ENCODE measurements at regions not wholly inside any gene's neighbourhood (a gene's known extent, or its start where the extent isn't known, plus 50 kb on each side); places are given as distances from the start of the nearest gene placed in this dataset.

DNA sequence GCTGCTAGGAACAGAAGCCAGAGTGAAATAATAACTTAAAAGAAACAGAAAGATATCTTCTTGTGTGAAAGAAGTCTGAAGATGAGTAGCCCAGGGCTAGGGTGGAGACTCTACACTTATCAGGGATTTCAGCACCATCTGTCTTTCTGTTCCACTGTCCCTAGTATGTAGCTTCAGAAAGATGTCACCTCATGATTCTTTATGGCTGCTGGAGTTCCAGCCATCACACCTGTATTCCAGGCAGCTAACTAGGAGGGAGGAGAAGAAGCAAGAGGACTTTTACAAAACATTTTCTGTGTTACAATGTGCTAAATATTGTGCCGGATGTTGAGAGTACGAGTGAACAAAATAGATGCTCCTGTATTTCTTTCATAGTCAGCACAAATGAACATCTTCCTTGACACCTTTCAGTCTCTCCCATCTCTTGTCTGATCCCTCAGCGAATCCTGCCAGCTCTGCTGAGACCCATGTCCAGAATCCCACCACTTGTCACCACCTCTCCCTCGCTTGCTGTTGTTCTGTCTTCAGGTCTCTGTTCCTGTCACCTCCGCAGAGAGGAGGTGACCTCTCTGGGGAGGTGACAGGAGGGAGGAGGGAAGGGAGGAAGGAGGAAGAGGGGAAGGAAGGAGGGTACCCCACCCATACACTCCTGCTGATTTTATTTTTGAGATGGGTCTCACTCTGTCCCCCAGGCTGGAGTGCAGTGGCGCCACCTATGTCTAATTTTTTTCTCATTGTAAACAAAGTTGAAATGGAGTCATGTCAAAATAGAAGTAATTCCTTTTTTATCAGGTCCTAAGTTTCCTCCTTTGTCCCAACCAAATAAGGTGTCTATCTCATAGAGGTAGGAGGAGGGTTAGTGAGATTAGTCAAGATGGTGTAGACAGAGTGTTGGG lies 188.9 kb downstream of the TFAP2C start:
- intact Hi-C loops (cut with DNase I, micrococcal nuclease): no loop called here
- ATAC-seq (no peak), DNase-seq (no peak)

DNA sequence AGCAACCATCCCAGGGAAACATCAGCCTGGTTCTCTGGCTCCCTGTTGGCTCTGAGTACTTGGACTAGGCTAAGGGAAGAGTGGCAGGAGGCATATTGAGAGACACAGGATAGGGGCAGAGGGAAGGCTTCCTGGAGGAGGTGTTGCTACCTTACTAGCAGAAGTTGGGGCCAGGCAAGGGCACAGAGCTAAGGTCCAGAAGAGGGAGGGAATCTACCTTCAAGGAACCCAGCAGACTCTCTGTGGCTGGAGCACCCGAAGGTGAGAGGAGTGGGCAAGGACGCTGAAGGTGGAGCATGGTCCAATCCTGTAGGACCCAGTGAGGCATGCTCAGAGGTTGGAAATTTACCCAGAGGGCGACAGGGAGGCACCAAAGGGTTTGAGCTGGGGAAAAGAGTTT lies 191.9 kb downstream of the TFAP2C start:
- intact Hi-C loops (cut with DNase I, micrococcal nuclease): no loop called here
- no peak for DNase-seq

DNA sequence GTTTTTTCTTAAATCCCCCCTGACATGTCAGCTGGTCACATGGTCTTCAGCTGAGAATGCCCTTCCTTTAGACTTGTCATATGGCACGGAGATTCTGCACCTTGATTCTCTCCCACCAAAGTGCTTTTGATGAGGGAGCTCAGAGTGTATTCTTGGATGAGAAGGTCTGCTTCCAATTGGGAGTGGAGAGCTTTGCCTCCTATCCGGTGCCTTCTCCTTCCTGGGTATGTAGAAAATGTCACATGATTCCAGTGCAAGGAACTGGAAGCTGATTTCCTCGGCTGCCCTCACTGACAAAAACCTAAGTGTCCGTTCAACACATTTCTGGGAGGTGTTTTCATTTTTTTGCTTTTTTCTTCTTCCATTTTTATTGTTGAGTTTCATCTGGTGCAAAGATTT lies 197.2 kb downstream of the TFAP2C start:
- DNase-seq: no peak
- intact Hi-C loops (cut with DNase I, micrococcal nuclease): no loop called here
- no peak for ATAC-seq

More for the DNA sequence above, 191.9 kb downstream of the TFAP2C start:
- ATAC-seq: no peak

DNA sequence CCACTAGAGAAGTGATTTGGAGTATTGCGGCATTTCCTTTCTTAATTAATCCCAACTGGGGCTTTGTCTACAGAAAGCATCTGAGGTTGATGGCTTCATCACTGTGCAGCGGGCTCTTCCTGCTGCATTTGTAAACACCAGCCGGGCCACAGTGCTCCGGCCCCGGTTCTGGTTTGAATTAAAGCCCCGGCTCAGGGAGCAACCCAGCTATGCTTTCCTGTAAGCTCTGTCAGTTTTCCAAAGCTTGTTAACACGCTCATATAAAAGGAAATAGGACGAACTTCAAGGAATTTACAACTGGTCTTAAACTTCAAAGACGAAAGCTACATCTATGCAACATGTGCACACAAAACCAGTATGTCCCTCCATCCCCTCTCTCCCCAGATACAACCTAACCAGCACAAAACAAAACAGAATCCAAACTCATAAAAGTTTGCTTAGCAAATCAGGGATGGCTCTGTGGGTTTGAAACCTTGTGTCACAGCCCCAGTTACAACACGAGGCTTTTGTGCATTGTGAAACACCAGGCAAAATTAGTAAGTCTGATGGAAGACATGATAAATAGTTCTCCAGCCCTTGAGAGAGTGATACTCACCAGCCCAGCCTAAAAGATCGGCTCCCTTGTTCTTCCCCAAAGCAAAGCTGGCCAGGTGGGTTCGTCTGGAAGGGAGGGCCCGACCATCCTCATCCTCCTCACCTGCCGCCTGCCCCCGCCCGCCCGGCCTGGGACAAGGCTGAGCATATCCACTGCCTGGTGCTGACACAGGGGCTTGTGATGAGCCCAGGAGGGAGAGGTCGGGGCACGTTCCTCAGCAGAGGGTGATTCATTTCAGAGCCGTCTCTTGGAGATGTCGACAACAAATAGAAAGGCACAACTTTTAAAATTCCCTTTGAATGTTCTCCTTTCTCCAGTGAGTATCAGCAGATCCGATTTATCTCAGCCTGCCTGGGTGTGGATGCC lies 197.9 kb downstream of the TFAP2C start:
- DNase-seq (no peak), ATAC-seq (no peak)
- intact Hi-C loops (cut with DNase I, micrococcal nuclease): no loop called here

DNA sequence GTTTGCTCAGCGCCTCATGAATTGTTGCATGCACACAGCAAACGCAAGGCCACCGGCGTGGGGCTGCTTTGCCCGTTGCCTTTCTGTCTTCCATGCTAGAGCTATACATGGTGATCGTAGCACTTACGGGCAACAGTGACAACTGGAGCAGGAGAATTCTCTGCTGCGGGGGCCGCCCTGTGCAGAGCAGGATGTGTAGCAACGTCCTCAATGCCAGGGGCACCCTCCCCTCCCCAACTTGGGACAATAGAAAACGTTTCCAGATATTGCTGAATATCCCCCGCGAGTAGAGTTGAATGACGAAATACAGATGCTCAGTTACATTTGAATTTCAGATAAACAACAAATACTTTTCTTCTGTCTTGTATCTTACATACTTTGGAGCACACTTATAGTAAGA lies 198.7 kb downstream of the TFAP2C start:
- DNase-seq (no peak), ATAC-seq (no peak)
- intact Hi-C loops (cut with DNase I, micrococcal nuclease): no loop called here

DNA sequence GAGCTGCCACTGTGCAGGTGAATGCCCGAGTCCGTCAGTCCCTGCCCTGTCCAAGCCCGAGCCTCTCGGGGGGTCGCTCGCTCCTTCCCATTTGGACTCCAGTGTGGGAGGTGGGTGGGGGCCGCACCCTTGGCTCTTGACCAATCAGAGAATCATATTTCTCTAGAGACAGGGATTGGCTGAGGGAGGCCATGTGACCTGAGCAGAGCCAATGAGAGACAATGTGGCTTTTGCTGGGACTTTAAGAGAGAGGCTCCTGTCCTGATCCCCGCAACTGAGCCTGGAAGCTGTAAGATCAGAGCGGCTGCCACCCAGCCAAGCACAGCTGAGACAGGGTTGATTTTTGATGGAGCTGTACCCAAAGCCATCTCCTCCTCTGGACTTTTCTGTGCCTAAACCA lies 199.3 kb downstream of the TFAP2C start:
- DNase-seq (no peak), ATAC-seq (no peak)
- intact Hi-C loops (cut with DNase I, micrococcal nuclease): no loop called here

DNA sequence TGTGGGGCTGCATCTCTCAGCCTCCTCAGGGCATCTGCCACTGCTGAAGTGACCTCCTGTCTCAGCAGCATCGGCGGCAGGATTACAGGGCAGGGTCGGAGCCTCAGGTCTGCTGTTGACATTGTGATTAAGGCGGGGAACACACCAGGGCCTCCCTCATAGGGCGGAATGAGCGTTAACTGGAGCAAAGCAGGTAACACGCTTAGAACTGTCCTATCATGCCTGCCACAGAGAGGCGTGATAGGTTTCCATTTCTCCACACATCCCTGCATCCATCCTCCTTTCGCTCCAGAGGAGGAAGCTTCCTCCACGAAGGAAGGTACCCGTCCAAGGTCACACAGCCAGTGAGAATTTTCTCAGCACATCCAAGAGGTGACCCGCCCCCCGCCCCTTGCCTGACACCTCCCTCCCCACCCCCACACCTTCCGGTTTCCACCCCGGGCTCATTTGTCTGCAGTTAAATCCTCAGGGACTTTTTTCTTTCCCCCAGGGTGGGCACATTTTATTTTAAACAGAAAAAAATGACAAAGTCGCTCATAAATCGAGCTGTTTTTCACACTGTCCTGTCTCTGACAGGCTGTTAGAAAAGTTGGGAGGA lies 200.8 kb downstream of the TFAP2C start:
- DNase-seq (no peak), ATAC-seq (no peak)
- intact Hi-C loops (cut with DNase I, micrococcal nuclease): no loop called here

DNA sequence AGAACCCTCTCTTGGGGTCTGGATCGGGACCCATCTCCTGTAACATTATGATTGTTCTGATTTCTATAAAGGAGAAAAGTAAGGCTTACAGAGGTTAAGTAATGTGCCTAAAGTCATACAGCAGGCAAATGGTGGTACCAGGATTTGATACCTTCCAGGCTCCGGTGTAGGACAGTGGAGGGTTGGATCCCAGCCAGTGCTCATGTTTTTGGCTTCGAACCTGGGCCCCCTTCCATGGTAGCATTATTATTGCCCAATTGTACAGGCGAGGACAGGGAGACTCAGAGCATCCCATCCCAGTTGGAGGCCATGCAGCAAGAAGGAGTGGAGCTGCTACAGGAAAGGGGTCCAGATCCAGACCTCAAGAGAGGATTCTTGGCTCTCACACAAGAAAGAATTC lies 202.7 kb downstream of the TFAP2C start:
- DNase-seq (no peak), ATAC-seq (no peak)
- intact Hi-C loops (cut with DNase I, micrococcal nuclease): no loop called here

DNA sequence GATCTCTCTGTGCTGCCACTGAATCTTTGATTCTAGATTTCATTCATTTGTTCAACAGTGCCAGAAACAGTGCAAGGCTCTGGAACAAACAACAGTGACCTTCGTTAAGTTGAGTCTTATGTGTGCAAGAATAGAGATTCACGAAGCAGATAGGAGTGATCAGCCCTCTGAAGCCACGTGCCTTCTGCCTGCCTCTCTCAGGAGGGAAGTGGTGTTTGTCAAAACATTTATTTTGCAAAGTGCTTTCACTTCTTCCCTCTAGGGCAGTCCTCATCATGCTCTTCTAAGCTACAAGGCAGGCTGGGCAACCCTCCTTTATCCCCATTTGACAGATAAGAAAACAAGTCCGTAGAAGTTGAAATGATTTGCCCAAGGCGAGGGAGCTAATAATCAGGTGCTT lies 204.3 kb downstream of the TFAP2C start:
- intact Hi-C loops (cut with DNase I, micrococcal nuclease): no loop called here
- no peak for ATAC-seq
- DNase-seq: no peak

DNA sequence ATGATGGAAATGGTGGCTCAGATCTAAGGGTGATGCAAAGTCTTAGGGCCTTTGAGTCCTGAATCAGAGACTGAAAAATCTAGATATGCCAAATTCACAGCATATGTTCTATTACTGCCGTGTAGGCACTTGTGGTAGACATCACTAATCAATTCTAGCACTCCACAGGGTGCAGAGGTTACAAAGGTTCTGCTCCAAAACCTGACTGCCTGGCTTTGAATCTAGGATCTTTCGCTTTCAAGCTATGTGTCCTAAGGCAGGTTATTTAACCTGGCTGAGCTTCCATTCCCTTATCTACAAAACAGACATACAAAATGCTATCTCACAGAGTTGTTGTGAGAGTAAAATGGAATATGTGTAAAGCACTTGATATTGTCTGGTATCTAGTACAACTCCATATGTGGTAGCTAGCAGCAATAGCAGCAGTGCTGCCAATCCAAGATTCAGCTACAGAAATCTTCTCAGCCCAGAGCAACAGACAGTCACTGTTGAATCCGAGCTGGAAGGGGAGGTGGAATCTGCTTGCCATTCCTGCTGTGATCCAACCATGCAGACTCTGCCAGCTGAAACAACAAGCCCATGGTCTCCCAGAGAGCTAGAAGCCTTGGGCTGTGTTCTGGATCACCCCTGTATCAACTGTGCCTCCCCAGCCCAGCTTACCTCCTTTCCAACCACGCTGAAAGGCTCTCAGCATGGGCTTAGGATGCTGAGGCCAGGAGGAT lies 206.9 kb downstream of the TFAP2C start:
- DNase-seq: no peak
- no peak for ATAC-seq
- intact Hi-C loops (cut with DNase I, micrococcal nuclease): no loop called here

DNA sequence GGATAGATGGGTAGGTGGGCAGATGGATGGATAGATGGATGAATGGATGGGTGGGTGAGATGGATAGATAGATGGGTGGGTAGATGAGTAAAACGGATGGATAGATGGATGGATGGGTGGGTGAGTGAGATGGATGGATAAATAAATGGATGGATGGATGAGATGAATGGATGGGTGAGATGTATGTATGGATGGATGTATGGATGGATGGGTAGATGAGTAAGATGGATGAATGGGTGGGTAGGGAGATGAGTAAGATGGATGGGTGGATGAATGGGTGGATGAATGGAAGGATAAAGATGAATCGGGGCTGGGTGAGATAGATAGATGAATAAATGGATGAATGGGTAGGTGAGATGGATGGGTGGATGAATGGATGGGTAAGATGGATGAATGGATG lies 210.1 kb downstream of the TFAP2C start:
- intact Hi-C loops (cut with DNase I, micrococcal nuclease): no loop called here
- DNase-seq: no peak
- ATAC-seq: no peak

DNA sequence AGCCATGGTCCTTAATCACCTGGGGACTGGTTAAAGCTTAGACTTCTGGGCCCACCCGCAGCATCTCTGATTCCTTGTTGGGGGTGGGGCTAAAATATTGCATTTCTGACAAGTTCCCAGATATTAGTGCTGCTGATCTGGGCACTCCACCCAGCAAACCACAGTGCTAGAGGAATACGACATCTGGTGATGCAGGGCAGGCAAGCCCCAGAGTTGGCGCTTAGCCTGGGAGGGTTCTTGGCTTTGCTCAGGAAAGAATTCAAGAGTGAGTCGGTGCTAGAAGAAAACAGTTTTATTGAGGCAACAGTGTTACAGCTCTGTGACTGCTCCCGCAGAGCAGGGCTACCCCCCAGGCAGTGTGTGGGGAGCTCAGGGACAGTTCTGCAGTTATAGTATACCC lies 210.7 kb downstream of the TFAP2C start:
- DNase-seq (peak; percentile 15 to 54), ATAC-seq (no peak)
- intact Hi-C loops (cut with DNase I, micrococcal nuclease): no loop called here

DNA sequence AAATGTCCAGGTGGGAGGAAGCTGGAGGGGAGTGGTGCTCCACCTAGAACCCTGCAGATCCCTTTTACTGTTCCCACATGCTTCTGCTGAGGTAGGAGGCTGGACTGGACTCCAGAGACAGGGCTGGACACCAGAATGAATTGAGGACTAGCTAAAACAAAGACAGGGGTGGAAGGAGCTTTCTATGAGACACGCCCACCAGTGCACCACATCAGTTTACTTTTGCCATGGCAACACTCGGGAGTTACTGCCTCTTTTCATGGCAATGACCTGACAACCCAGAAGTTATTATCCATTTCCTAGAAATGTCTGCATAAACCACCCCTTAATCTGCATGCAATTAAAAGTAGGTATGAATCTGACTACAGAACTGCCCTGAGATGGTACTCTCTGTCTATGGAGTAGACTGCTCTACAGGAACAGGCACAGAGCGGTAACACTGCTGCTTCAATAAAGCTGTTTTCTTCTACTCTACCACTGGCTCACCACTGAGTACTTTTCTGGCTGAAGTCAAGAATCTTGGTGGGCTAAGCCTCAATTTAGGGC lies 211.7 kb downstream of the TFAP2C start:
- DNase-seq (no peak), ATAC-seq (no peak)
- intact Hi-C loops (cut with DNase I, micrococcal nuclease): no loop called here

DNA sequence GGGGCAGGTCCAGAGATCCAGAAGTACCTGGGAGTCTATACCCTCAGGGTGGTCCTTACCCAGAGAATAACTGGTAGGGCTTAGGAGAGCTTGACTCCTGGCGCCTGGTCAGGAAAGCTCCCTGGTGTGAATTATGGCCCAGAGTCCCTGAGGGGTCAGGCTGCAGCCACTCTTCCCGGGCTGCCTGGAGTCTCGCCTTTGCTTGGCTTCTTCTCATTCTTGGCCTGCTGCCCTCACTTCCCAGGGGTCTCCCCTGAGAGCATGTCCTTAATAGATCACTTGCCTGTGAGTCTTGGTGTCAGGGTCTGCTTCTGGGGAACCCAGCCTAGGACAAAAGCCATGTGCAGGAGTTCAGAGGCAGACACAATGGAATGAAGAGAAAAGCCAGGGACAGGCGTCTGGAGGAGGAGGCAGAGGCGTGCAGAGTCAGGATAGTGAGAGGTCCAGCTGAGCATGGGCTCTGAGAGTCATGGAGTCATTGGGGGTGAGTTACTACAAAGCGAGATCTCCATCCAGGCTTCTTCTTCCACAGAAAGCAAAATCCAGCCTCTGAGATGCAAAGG lies 212.3 kb downstream of the TFAP2C start:
- intact Hi-C loops (cut with DNase I, micrococcal nuclease): no loop called here
- DNase-seq (no peak), ATAC-seq (no peak)

DNA sequence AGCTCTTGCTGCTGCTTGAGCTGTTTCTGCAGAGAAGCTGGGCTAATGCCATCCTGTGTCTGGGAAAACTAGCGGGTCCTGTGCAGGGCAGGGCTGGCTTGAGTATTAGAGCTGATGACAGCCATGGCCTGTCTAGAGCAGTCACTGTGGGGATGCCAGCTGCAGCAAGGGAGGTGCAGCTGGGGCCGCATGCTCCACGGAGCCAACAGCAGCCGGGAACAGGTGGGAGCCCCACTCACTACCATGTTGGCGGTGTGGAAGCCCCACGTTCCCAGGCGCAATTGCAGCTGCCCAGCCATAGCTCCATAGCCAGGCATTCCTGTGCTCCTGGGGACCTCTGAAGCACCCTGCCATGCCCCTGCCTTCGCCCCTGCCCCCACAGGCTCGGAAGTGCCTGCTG lies 212.9 kb downstream of the TFAP2C start:
- no peak for DNase-seq
- no peak for ATAC-seq
- intact Hi-C loops (cut with DNase I, micrococcal nuclease): no loop called here

DNA sequence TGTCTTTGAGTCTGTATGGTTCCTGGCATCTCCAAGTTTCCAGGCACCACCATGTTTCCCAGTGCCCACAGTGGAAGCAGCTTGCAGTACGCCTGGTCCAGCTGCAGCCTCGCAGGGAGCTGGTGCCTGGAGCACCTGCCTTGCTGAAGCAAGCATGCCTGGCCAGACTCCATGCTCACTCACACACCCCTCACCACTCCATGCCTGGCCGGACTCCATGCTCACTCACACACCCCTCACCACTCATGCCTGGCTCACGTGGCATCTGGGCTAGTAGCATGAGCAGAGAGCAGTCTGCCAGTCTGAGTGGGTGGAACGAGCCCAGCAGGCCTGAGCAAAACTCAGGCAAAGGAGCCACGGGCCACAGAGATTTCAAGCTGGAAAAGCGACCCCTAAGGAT lies 214.3 kb downstream of the TFAP2C start:
- DNase-seq (no peak), ATAC-seq (no peak)
- intact Hi-C loops (cut with DNase I, micrococcal nuclease): no loop called here

DNA sequence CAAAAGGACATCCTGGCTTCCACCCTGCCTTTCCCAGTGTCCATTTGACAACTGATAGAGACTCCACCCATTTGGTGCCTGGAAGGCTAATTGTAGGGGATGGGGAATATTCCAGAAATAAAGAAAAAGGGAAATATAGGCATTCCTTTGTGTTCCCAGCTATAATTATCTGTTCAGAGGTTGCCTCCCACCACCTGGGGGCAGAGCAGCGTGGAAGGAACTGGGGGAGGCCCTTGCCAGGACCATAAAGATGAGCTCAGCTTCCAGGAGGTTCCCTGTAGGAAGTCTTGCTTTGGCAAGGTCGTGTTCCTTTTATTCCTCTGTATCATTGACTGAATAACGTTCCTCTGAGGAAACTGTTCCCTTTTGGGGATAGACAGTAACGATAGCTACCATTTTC lies 214.7 kb downstream of the TFAP2C start:
- DNase-seq: no peak
- ATAC-seq: no peak
- intact Hi-C loops (cut with DNase I, micrococcal nuclease): no loop called here

DNA sequence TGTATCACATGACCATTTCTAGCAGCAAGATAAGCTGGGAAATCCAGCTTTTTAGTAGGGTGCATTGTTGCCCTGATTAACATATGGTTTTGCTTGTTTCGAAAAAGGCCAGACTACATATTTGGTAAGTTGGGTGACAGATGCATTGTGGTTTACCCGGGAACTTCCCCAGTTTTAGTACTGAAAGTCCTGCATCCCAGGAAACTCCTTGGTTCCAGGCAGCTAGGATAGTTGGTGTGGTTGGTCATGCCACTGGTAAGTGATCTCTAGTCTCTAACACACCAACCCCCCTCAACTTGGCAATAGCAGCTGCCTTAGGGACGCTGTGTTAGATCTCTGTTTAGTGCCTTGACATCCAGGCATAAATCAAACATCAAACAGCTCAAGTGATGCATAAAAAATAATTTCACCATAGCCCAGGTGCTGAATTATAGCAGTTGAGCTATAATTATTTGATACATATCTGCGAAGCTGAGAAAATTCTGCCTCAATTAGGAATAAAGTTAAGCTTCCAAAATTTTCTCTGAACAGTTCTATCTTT lies 216.5 kb downstream of the TFAP2C start:
- intact Hi-C loops (cut with DNase I, micrococcal nuclease): no loop called here
- DNase-seq (no peak), ATAC-seq (no peak)

Data from left colon (tissue), 2 donors.